ENCODE measurements at regions not wholly inside any gene's neighbourhood (a gene's known extent, or its start where the extent isn't known, plus 50 kb on each side); places are given as distances from the start of the nearest gene placed in this dataset.

GRCh38 chr18:61248589-61248988 lies 84.6 kb upstream of the CDH20 start:
- Mint-ChIP-seq H3K27me3 (no peaks in the 10 kb centered on the region), H3K4me3 (no peak overlapping the region), H3K9me3 (no peaks in the 10 kb centered on the region), H3K27ac (no peak overlapping the region), H3K4me1 (ENCODE audit: low read depth) (no peaks in the 10 kb centered on the region), H3K36me3 (ENCODE audit: low read depth) (no peaks in the 10 kb centered on the region)
- ChIA-PET POLR2A (no interaction called here), CTCF (no interaction called here)
- ATAC-seq = no peak
- DNase-seq = no peak
- intact Hi-C loops (cut with micrococcal nuclease) = no loop called here
- no peak for TF ChIP-seq CTCF (IDR thresholded peaks at IDR 0.05)

GRCh38 chr18:61256291-61256690 lies 76.9 kb upstream of the CDH20 start:
- POLR2A ChIA-PET = no interaction called here
- H3K36me3 Mint-ChIP-seq (ENCODE audit: low read depth) = no peaks in the 10 kb centered on the region
- no peak overlapping the region for H3K4me3 Mint-ChIP-seq
- intact Hi-C loops (cut with micrococcal nuclease) = no loop called here
- DNase-seq (no peak), ATAC-seq (no peak)
- no peaks in the 10 kb centered on the region for H3K4me1 Mint-ChIP-seq (ENCODE audit: low read depth)
- H3K27me3 Mint-ChIP-seq = no peaks in the 10 kb centered on the region
- CTCF ChIA-PET = no interaction called here
- TF ChIP-seq CTCF (IDR thresholded peaks at IDR 0.05) = no peak
- H3K9me3 Mint-ChIP-seq = no peaks in the 10 kb centered on the region
- no peak overlapping the region for H3K27ac Mint-ChIP-seq

GRCh38 chr18:61261870-61262269 lies 71.4 kb upstream of the CDH20 start:
- intact Hi-C loops (cut with micrococcal nuclease) = no loop called here
- Mint-ChIP-seq H3K36me3 (ENCODE audit: low read depth) (no peaks in the 10 kb centered on the region), H3K27me3 (no peaks in the 10 kb centered on the region), H3K27ac (no peak overlapping the region), H3K4me1 (ENCODE audit: low read depth) (no peaks in the 10 kb centered on the region), H3K4me3 (no peak overlapping the region), H3K9me3 (no peaks in the 10 kb centered on the region)
- ATAC-seq (no peak), DNase-seq (no peak)
- POLR2A ChIA-PET = no interaction called here
- CTCF ChIA-PET = no interaction called here
- no peak for TF ChIP-seq CTCF (IDR thresholded peaks at IDR 0.05)

GRCh38 chr18:61272793-61273192 lies 60.4 kb upstream of the CDH20 start:
- ATAC-seq (no peak), DNase-seq (no peak)
- no peaks in the 10 kb centered on the region for H3K27me3 Mint-ChIP-seq
- H3K4me3 Mint-ChIP-seq = no peak overlapping the region
- no peak overlapping the region for H3K27ac Mint-ChIP-seq
- no peaks in the 10 kb centered on the region for H3K4me1 Mint-ChIP-seq (ENCODE audit: low read depth)
- intact Hi-C loops (cut with micrococcal nuclease) = no loop called here
- ChIA-PET POLR2A (no interaction called here), CTCF (no interaction called here)
- no peak for TF ChIP-seq CTCF (IDR thresholded peaks at IDR 0.05)
- peaks cover 6% of the 10 kb centered on the region for H3K9me3 Mint-ChIP-seq
- H3K36me3 Mint-ChIP-seq (ENCODE audit: low read depth) = no peaks in the 10 kb centered on the region

- no peaks in the 10 kb centered on the region for H3K36me3 Mint-ChIP-seq (ENCODE audit: low read depth)
- H3K27me3 Mint-ChIP-seq = no peaks in the 10 kb centered on the region
These were observed 59.7 kb upstream of the CDH20 start for GRCh38 chr18:61273533-61273932.

More at GRCh38 chr18:61273533-61273932, 59.7 kb upstream of the CDH20 start:
- DNase-seq (no peak), ATAC-seq (no peak)
- TF ChIP-seq CTCF (IDR thresholded peaks at IDR 0.05) = no peak
- CTCF ChIA-PET = no interaction called here
- Mint-ChIP-seq H3K4me1 (ENCODE audit: low read depth) (no peaks in the 10 kb centered on the region), H3K27ac (no peak overlapping the region), H3K9me3 (peaks cover 6% of the 10 kb centered on the region), H3K4me3 (no peak overlapping the region)
- POLR2A ChIA-PET = no interaction called here
- intact Hi-C loops (cut with micrococcal nuclease) = no loop called here

Measured in activated CD8-positive, alpha-beta T cell treated with anti-CD3 and anti-CD28 coated beads for 36 hours (primary cell).